Stimulated activated CD4-positive, alpha-beta T cell treated with anti-CD3 and anti-CD28 coated beads, Interleukin-1b, Interleukin-23, amount 100 ng/mL, for 24 hours (primary cell): ENCODE measurements at regions not wholly inside any gene's neighbourhood (a gene's known extent, or its start where the extent isn't known, plus 50 kb on each side); places are given as distances from the start of the nearest gene placed in this dataset.
"Not testable (repeated sequence)": the region's sequence is repeated elsewhere in the genome, so short reads cannot be mapped to it uniquely, and the experiment has no call there.

Source experiments
- DNase-seq, 4 experiments: peaks; one replicate each; pipeline ENCODE4 v3.0.0-alpha.2; 2020; ENCODE audit warnings: low read depth in 4 of 4, low spot score in 1 of 4

- no peak for DNase-seq
Measured at GRCh38 chr9:87392086-87392485, 105.6 kb upstream of the DAPK1 start.

DNA sequence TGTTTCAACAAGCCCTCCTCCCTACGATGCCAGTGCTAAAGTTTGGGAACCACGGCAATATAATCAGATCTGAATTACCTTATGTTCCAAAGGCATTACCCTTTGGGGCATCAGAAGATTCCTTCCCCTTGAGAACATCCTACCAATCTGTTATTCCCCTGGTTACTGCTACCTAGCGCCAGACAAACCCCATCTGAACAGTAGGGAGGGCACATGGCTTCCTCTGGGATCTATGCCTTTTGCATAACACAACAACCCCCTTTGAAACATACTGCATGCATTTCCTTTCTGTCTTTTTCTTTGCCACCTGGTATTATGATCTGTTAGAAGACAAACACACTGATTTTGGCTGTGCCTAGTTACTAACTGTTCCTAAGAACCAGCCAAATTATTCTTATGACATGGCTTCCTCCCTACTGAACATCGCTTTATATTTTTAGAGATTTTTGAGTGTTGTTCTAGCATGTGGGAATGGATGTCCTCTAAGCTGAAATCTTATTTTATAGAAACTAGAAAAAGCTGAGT, 103.9 kb upstream of the DAPK1 start:
- no peak for DNase-seq

DNA sequence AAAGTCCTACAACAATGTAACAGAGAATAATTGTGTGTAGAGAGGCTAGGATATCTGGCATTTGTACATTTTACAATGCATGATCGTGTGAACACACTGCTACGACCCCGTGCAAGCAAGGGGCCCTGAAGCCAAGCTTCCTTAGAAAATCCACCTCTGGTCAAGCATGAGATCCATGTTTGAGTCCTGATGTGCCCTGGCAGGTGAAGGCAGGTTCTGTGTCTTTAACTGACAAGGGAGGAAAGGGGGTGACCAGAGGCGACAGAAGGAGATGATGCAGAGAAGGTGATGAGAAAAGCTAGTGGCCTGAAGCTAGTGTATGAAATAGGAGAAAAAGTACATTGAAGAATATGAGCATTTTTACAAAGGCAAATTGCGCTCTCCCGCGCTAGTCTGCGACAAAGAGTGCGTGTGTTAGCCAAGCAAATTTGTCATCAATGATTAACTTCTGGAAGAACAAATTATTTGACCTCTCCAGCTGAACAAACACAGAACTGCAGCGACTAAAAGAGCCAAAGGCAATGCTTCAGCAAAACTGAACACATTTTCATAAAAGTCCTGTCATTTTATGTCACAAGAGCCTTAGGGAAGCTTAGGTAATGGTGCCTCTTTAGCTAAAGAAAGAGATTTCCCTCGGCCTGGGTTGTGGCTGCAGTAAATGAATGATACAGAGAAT, 101.7 kb upstream of the DAPK1 start:
- DNase-seq: no peak

- no peak for DNase-seq
Measured at GRCh38 chr9:87401681-87402080, 96.0 kb upstream of the DAPK1 start.

- DNase-seq: no peak
Measured at GRCh38 chr9:87402537-87402936, 95.1 kb upstream of the DAPK1 start.

DNA sequence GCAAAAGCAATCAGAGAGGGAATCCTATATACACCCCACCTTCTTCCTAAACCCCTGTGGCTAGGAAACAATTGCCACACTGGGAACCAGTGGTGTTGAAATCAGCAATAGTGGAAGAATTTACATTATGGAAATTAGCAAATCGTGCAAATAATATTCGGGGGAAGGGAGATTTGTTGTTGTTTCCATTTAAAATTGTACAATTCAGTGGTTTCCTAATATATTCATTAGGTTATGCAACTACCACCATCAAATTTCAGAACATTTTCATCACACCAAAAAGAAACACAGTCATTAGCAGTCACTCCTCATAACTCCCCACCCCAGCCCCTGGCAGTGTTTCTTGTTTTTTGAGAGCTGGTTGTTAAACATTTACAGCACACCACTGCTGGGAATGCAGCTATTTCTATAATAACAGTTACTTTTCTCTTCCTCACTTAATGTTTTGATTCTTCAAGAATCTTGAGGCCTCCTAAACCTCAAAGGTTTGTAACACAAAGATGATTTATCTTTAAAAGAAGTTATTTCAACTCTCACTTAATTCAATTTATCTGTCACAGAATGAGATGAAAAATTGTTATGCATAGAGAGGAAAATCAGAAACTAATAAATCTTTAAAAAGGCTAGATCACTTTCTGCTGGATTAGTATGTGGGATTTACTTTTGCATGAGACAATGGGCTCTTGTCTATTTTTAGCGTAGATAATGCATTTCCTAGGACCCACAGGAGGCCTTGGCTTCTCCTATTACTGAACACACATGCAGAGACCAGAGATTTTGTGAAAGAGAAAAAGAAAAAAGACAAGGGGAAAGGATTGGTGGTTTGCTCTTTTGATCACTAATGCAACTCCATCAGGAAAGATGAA, 91.8 kb upstream of the DAPK1 start:
- no peak for DNase-seq

GRCh38 chr9:87406543-87407166, 91.0 kb upstream of the DAPK1 start:
- DNase-seq: no peak

- not testable (repeated sequence) for DNase-seq
Measured at GRCh38 chr9:87410047-87411005, 87.3 kb upstream of the DAPK1 start.

- DNase-seq: no peak
Measured at GRCh38 chr9:87420884-87421283, 76.8 kb upstream of the DAPK1 start.

GRCh38 chr9:87421734-87422133, 75.9 kb upstream of the DAPK1 start:
- no peak for DNase-seq

- DNase-seq: no peak
Measured at GRCh38 chr9:87422999-87423398, 74.7 kb upstream of the DAPK1 start.

GRCh38 chr9:87423885-87424284, 73.8 kb upstream of the DAPK1 start:
- DNase-seq: not testable (repeated sequence)

DNA sequence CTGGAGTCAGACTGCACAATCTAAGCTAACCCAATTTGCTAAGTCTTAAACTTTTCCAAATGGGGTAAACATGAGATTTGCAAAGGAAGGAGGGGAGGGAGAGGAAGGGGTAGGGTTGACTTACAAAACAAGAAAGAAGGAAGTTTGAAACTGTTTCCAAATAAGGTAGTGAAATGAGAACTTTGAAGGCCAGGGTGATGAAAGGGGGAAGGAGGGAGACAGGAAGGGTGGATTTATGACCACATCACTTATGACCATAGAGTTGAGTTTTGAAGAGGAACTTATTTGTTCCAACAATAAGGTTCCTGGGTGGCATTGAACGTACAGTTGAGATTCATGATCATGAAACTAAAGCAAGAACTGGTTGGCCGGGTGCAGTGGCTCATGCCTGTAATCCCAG, 72.5 kb upstream of the DAPK1 start:
- no peak for DNase-seq

- DNase-seq: no peak
Measured at GRCh38 chr9:87427851-87428506, 69.7 kb upstream of the DAPK1 start.

DNA sequence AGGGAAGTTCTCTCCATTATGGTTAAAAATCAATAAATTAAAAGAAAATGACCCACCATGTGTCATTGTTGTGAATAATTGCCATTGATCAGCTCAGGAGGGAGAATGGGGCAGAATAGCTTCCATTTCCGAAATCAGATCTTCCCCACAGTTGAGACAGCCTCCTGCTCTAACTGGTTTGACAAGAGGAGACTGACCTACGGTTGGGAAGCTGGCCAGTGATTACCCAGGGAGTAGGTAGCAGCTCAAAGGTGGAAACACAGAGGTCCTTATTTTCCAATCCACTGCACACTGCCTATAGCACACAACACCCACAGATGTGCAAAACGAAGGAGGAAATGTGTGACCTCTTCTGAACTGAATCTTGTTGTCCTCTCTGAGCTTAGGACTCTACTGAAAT, 69.0 kb upstream of the DAPK1 start:
- no peak for DNase-seq

GRCh38 chr9:87431837-87432236, 65.8 kb upstream of the DAPK1 start:
- no peak for DNase-seq

GRCh38 chr9:87433853-87434252, 63.8 kb upstream of the DAPK1 start:
- DNase-seq: no peak

GRCh38 chr9:87434366-87434765, 63.3 kb upstream of the DAPK1 start:
- DNase-seq: no peak

DNA sequence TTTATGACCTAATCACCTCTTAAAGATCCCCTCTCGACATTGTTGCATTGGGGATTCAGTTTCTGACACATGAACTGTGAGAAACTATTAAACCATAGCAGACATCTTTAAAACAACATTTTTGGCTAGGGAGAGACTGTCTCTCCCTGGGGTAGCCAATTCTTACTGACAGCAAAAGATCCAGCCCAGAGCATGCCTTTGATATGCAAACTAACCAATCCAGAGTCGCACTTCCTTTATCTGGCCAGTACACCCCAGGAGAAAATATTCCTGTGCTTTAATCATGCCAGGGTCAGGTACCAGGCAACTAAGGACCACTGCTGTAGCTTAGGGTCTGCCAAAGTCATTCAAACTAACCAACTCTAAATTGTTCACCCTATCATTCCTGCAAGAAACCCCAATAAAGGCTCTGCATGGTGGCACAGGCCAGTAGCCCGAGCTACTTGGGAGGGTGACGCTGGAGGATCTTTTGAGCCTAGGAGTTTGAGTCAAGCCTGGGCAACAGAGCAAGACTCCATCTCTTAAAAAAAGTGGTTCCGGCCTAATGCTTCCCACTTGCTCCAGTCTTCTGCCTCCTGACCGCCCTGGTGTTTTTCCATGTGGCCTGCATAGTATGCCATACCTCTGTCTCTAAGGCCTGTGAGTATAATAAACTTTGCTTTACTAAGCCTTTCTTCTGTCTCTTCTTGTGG, 62.3 kb upstream of the DAPK1 start:
- no peak for DNase-seq

- DNase-seq: no peak
Measured at GRCh38 chr9:87436716-87437115, 61.0 kb upstream of the DAPK1 start.
